ENCODE measurements at regions not wholly inside any gene's neighbourhood (a gene's known extent, or its start where the extent isn't known, plus 50 kb on each side); places are given as distances from the start of the nearest gene placed in this dataset.

DNA sequence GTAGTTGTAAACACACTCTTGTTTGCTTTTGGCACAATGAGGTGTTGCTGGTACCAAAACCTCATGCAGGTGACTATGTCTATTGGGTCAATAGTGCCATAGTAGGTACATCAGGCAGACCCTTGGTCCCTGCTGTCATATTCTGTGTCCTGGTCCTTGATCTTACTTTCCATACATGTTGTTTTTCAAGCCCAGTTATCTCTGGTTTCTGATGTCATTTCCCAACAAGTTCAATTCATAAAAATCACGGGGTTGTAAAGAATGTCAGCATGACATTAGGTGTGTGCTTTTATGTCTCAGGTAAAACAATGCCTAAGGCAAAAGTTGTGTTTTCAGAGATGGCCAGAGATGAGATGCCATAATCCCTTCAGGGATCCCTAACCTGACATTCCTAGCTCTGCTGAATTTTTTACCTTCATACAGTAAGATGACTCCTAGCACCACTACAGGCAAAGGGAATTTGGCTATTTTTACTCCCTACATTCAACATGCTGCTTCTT lies 390.3 kb upstream of the PKN2 start:
- TF ChIP-seq POLR2A (IDR thresholded peaks at IDR 0.05), result no peak
- TF ChIP-seq CTCF (IDR thresholded peaks at IDR 0.05), result no peak
- no peak for TF ChIP-seq POLR2AphosphoS5 (IDR thresholded peaks at IDR 0.05)
- TF ChIP-seq EP300 (IDR thresholded peaks at IDR 0.05; ENCODE audit: low read depth), result no peak
